Transverse colon (tissue), 4 donors: ENCODE measurements at regions not wholly inside any gene's neighbourhood (a gene's known extent, or its start where the extent isn't known, plus 50 kb on each side); places are given as distances from the start of the nearest gene placed in this dataset.

Source experiments
- DNase-seq: peaks from one replicate; pipeline ENCODE4 v3.0.0-alpha.2; 2019
- H3K27ac ChIP-seq, 4 donors: fragments of 200-600 bp; sonication (generic); 2 replicates each; pipeline ENCODE4 v1.5.1; 2016 to 2018; ENCODE audit warnings: inconsistent platforms in 4 of 4
- H3K27me3 ChIP-seq: fragments of 200-600 bp; sonication (generic); 2 replicates; pipeline ENCODE4 v1.5.1; 2017; ENCODE audit warnings: inconsistent platforms
- H3K36me3 ChIP-seq, 4 donors: fragments of 200-600 bp; sonication (generic); 2 replicates each; pipeline ENCODE4 v1.5.1; 2017 to 2019; ENCODE audit warnings: inconsistent platforms in 4 of 4
- H3K4me1 ChIP-seq, 4 donors: fragments of 200-600 bp; sonication (generic); 2 replicates each; pipeline ENCODE4 v1.5.1; 2017 to 2020; ENCODE audit warnings: inconsistent platforms in 4 of 4
- H3K4me3 ChIP-seq, 4 donors: fragments of 200-600 bp; sonication (generic); 1 replicate in 1 of 4; 2 replicates in 3 of 4; pipeline versions ENCODE4 v1.5.1 to v1.6.1; 2017 to 2019; ENCODE audit warnings: inconsistent platforms in 4 of 4
- H3K9me3 ChIP-seq, 2 donors: fragments of 200-600 bp; sonication (generic); 2 replicates each; pipeline ENCODE4 v1.5.1; 2017 to 2019; ENCODE audit warnings: inconsistent platforms in 2 of 2
- EP300 ChIP-seq: sonication (generic); formaldehyde crosslinking; IDR thresholded peaks from one replicate; pipeline ENCODE4 v1.6.1; 2017; ENCODE audit warnings: antibody characterized with exemption, low read depth
- POLR2A ChIP-seq: fragments of 450-650 bp; IDR thresholded peaks from one replicate; pipeline ENCODE4 v1.6.1; 2016; ENCODE audit warnings: antibody characterized with exemption, mild to moderate bottlenecking, moderate library complexity
- POLR2AphosphoS5 ChIP-seq, 3 donors: sonication (generic); formaldehyde crosslinking; IDR thresholded peaks; one replicate each; pipeline ENCODE4 v1.6.1; 2016; ENCODE audit warnings: antibody characterized with exemption in 3 of 3
- WGBS, 2 donors: methylation state at CpG; one replicate each; pipeline ENCODE4 v1.1.5; 2018; ENCODE audit warnings: low coverage in 1 of 2; 5-methylcytosine and 5-hydroxymethylcytosine counted together
- in situ Hi-C, 4 donors: fragments of 200-750 bp; cut with MboI; loops; one replicate each; pipeline versions ENCODE4 v1.15.0 to v1.15.1; 2017; ENCODE audit warnings: low sequenced_read_pairs in 3 of 4, low pct_ligation_motif_present in 1 of 4, low pct_unique_long_range_greater_than_20kb in 1 of 4
- intact Hi-C: fragments of 100-400 bp; cut with DNase I; formaldehyde crosslinking; loops from one replicate; pipeline ENCODE4 v1.15.1; 2023; ENCODE audit warnings: low total_unique reads
- TF ChIP-seq, protein P1 (sequence below), 5 experiments: fragments of 200-600 bp in 3 of 5; fragments of 450-650 bp in 2 of 5; sonication (generic) in 3 of 5; IDR thresholded peaks; 1 replicate in 2 of 5; 2 replicates in 3 of 5; pipeline ENCODE4 v1.5.1; 2016 to 2017; ENCODE audit warnings: antibody characterized with exemption in 5 of 5, inconsistent platforms in 3 of 5, mild to moderate bottlenecking in 2 of 5, moderate library complexity in 1 of 5

GRCh38 chr5:138647261-138647788 is 72.1 kb upstream of the HSPA9 start:
- TF ChIP-seq, protein P1, sequence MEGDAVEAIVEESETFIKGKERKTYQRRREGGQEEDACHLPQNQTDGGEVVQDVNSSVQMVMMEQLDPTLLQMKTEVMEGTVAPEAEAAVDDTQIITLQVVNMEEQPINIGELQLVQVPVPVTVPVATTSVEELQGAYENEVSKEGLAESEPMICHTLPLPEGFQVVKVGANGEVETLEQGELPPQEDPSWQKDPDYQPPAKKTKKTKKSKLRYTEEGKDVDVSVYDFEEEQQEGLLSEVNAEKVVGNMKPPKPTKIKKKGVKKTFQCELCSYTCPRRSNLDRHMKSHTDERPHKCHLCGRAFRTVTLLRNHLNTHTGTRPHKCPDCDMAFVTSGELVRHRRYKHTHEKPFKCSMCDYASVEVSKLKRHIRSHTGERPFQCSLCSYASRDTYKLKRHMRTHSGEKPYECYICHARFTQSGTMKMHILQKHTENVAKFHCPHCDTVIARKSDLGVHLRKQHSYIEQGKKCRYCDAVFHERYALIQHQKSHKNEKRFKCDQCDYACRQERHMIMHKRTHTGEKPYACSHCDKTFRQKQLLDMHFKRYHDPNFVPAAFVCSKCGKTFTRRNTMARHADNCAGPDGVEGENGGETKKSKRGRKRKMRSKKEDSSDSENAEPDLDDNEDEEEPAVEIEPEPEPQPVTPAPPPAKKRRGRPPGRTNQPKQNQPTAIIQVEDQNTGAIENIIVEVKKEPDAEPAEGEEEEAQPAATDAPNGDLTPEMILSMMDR (IDR thresholded peaks at IDR 0.05) = no peak
- TF ChIP-seq POLR2AphosphoS5 (IDR thresholded peaks at IDR 0.05) = no peak
- TF ChIP-seq POLR2A = no peak
- no peak for TF ChIP-seq EP300
- Histone ChIP-seq H3K36me3 (no peaks in the 10 kb centered on the region), H3K4me1 (no peaks in the 10 kb centered on the region), H3K4me3 (no peak overlapping the region), H3K27me3 (peaks cover 5% of the 10 kb centered on the region), H3K9me3 (no peaks in the 10 kb centered on the region), H3K27ac (no peak overlapping the region)
- DNase-seq = no peak
- intact Hi-C loops (no loop called here), in situ Hi-C loops (loop anchor here in 3 of 4 donors (25.0 kb wide), 1 partner anchor 615 kb away; no protein-coding TSS in a partner anchor)
- 93% methylated on average over 5 of the region's 5 CpGs; no CpG with 5 or more reads in 1 of the 2 donors for WGBS, 2 donors

DNA sequence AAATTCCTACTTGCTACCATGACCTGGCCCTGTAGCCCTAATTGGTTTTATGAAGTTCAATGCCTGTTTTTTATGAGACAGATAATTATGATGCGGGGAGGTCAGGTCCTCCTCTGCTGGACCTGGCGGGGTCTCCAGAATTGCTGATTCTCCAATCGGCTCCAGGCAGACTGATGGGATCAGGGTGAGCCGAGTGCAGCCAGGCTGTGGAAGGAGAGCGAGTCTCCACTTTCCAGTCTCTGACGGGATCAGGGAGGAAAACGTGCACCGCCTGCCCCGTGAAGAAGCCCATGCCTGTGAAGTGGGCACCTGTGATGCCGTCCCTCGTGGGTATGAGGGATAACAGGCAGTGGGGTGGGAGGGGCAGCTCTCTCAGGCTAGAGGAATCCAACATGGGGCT is 71.5 kb upstream of the HSPA9 start:
- WGBS, 2 donors = 92% methylated on average over 11 of the region's 11 CpGs; no CpG with 5 or more reads in 1 of the 2 donors
- no peak for TF ChIP-seq EP300
- no peak for TF ChIP-seq POLR2A
- no peak for TF ChIP-seq POLR2AphosphoS5 (IDR thresholded peaks at IDR 0.05)
- H3K4me1 ChIP-seq = no peaks in the 10 kb centered on the region
- intact Hi-C loops (no loop called here), in situ Hi-C loops (loop anchor here in 3 of 4 donors (25.0 kb wide), 1 partner anchor 616 kb away; no protein-coding TSS in a partner anchor)
- H3K9me3 ChIP-seq = no peaks in the 10 kb centered on the region
- peaks cover 5% of the 10 kb centered on the region for H3K27me3 ChIP-seq
- H3K36me3 ChIP-seq = no peaks in the 10 kb centered on the region
- DNase-seq = no peak
- no peak overlapping the region for H3K27ac ChIP-seq
- H3K4me3 ChIP-seq = no peak overlapping the region

GRCh38 chr5:138645778-138646575 is 70.8 kb upstream of the HSPA9 start:
- no peak overlapping the region for H3K4me3 ChIP-seq
- no peaks in the 10 kb centered on the region for H3K36me3 ChIP-seq
- no peak for TF ChIP-seq POLR2A
- no peak for TF ChIP-seq EP300
- no peak for TF ChIP-seq POLR2AphosphoS5 (IDR thresholded peaks at IDR 0.05)
- TF ChIP-seq, protein P1 (IDR thresholded peaks at IDR 0.05) = no peak
- H3K9me3 ChIP-seq = no peaks in the 10 kb centered on the region
- peaks cover 4% of the 10 kb centered on the region for H3K27me3 ChIP-seq
- no peak overlapping the region for H3K27ac ChIP-seq
- no peak for DNase-seq
- WGBS, 2 donors = 38 to 78% methylated on average over 1 to 5 of the region's 5 CpGs
- intact Hi-C loops (no loop called here), in situ Hi-C loops (loop anchor here in 3 of 4 donors (25.0 kb wide), 1 partner anchor 616 kb away; no protein-coding TSS in a partner anchor)
- no peaks in the 10 kb centered on the region for H3K4me1 ChIP-seq

GRCh38 chr5:138643040-138643791 is 68.0 kb upstream of the HSPA9 start:
- Histone ChIP-seq H3K27me3 (no peaks in the 10 kb centered on the region), H3K9me3 (no peaks in the 10 kb centered on the region), H3K27ac (no peak overlapping the region), H3K36me3 (no peaks in the 10 kb centered on the region), H3K4me3 (no peak overlapping the region), H3K4me1 (no peaks in the 10 kb centered on the region)
- DNase-seq = no peak
- in situ Hi-C loops = loop anchor here in 3 of 4 donors (25.0 kb wide), 1 partner anchor 619 kb away; no protein-coding TSS in a partner anchor
- WGBS, 2 donors = 81 to 86% methylated on average over 3 to 5 of the region's 5 CpGs
- TF ChIP-seq EP300 (no peak), POLR2AphosphoS5 (IDR thresholded peaks at IDR 0.05) (no peak), POLR2A (no peak)
- TF ChIP-seq, protein P1 (IDR thresholded peaks at IDR 0.05) = no peak
- intact Hi-C loops = no loop called here
